ENCODE measurements at regions not wholly inside any gene's neighbourhood (a gene's known extent, or its start where the extent isn't known, plus 50 kb on each side); places are given as distances from the start of the nearest gene placed in this dataset.
"Not testable (repeated sequence)": the region's sequence is repeated elsewhere in the genome, so short reads cannot be mapped to it uniquely, and the experiment has no call there.

DNA sequence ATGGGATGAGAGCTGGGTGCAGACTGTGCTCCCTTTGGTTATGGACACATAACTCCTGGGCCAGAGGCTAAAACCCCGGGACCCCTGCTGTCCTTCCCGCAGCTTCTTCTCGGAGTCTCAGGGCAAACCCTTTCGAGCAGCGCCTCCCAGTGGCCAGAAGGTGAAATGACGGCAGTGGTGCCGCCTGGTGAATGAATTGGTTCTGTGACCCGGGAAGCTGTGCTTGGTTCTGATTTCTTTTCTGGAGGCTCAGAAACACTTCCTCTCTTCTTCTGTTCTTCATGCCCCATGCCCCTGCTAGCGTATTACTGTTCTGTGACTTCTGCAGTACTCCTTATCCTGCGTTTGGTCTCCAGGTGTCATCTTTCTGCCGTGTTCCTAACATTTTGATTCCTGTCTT is 104.7 kb upstream of the CCZ1B start:
- TF ChIP-seq, protein P1, sequence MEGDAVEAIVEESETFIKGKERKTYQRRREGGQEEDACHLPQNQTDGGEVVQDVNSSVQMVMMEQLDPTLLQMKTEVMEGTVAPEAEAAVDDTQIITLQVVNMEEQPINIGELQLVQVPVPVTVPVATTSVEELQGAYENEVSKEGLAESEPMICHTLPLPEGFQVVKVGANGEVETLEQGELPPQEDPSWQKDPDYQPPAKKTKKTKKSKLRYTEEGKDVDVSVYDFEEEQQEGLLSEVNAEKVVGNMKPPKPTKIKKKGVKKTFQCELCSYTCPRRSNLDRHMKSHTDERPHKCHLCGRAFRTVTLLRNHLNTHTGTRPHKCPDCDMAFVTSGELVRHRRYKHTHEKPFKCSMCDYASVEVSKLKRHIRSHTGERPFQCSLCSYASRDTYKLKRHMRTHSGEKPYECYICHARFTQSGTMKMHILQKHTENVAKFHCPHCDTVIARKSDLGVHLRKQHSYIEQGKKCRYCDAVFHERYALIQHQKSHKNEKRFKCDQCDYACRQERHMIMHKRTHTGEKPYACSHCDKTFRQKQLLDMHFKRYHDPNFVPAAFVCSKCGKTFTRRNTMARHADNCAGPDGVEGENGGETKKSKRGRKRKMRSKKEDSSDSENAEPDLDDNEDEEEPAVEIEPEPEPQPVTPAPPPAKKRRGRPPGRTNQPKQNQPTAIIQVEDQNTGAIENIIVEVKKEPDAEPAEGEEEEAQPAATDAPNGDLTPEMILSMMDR (conservative IDR thresholded peaks at IDR 0.05; ENCODE audit: low read depth, low read length), result peak; percentile 46
- TF ChIP-seq EZH2 (IDR thresholded peaks at IDR 0.05; ENCODE audit: borderline replicate concordance, low read depth, low read length, poor library complexity, severe bottlenecking), result not testable (repeated sequence)
